ENCODE measurements at regions not wholly inside any gene's neighbourhood (a gene's known extent, or its start where the extent isn't known, plus 50 kb on each side); places are given as distances from the start of the nearest gene placed in this dataset.
"Not testable (repeated sequence)": the region's sequence is repeated elsewhere in the genome, so short reads cannot be mapped to it uniquely, and the experiment has no call there.

GRCh38 chrX:107296184-107296583, 89.8 kb downstream of the DNAAF6 start:
- not testable (repeated sequence) for DNase-seq (ENCODE audit: low spot score)

- DNase-seq (ENCODE audit: low spot score), result no peak
Measured at GRCh38 chrX:107298276-107298675, 91.9 kb downstream of the DNAAF6 start.

GRCh38 chrX:107301253-107301652, 94.8 kb downstream of the DNAAF6 start:
- DNase-seq (ENCODE audit: low spot score), result no peak

GRCh38 chrX:107304141-107304540, 97.7 kb downstream of the DNAAF6 start:
- DNase-seq (ENCODE audit: low spot score), result no peak

GRCh38 chrX:107323786-107324492, 117.5 kb downstream of the DNAAF6 start:
- DNase-seq (ENCODE audit: low spot score), result no peak

- DNase-seq (ENCODE audit: low spot score), result peak; percentile 32
Measured at GRCh38 chrX:107324493-107325310, 118.3 kb downstream of the DNAAF6 start.

GRCh38 chrX:107325467-107325866, 119.1 kb downstream of the DNAAF6 start:
- no peak for DNase-seq (ENCODE audit: low spot score)

GRCh38 chrX:107348051-107348450, 101.4 kb upstream of the FRMPD3 start:
- DNase-seq (ENCODE audit: low spot score), result no peak

- DNase-seq (ENCODE audit: low spot score), result no peak
Measured at GRCh38 chrX:107348990-107349389, 100.5 kb upstream of the FRMPD3 start.

GRCh38 chrX:107355533-107355932, 93.9 kb upstream of the FRMPD3 start:
- no peak for DNase-seq (ENCODE audit: low spot score)

- DNase-seq (ENCODE audit: low spot score), result no peak
Measured at GRCh38 chrX:107360788-107361360, 88.6 kb upstream of the FRMPD3 start.

GRCh38 chrX:107370185-107370584, 79.3 kb upstream of the FRMPD3 start:
- not testable (repeated sequence) for DNase-seq (ENCODE audit: low spot score)

- DNase-seq (ENCODE audit: low spot score), result no peak
Measured at GRCh38 chrX:107374132-107374531, 75.3 kb upstream of the FRMPD3 start.

- DNase-seq (ENCODE audit: low spot score), result no peak
Measured at GRCh38 chrX:107374831-107375230, 74.6 kb upstream of the FRMPD3 start.

GRCh38 chrX:107376186-107376585, 73.3 kb upstream of the FRMPD3 start:
- not testable (repeated sequence) for DNase-seq (ENCODE audit: low spot score)

- DNase-seq (ENCODE audit: low spot score), result no peak
Measured at GRCh38 chrX:107384397-107385105, 64.9 kb upstream of the FRMPD3 start.

- no peak for DNase-seq (ENCODE audit: low spot score)
Measured at GRCh38 chrX:107389726-107390125, 59.7 kb upstream of the FRMPD3 start.

- not testable (repeated sequence) for DNase-seq (ENCODE audit: low spot score)
Measured at GRCh38 chrX:107393656-107394055, 55.8 kb upstream of the FRMPD3 start.

- DNase-seq (ENCODE audit: low spot score), result no peak
Measured at GRCh38 chrX:107396235-107396634, 53.2 kb upstream of the FRMPD3 start.

- DNase-seq (ENCODE audit: low spot score), result no peak
Measured at GRCh38 chrX:107396783-107397182, 52.7 kb upstream of the FRMPD3 start.

GRCh38 chrX:107398115-107398514, 51.3 kb upstream of the FRMPD3 start:
- DNase-seq (ENCODE audit: low spot score), result no peak

Measured in AG20443 (cell line).